Astrocyte (in vitro differentiated cells and primary cell): ENCODE measurements at regions not wholly inside any gene's neighbourhood (a gene's known extent, or its start where the extent isn't known, plus 50 kb on each side); places are given as distances from the start of the nearest gene placed in this dataset.

ENCODE experiments used
- DNase-seq: peaks from one replicate; pipeline ENCODE4 v3.0.0-alpha.2; 2010; ENCODE audit warnings: low read depth
- FAIRE-seq: peaks from 2 replicates; lab custom pipeline; 2011; peaks lifted over from hg19 to GRCh38; lab: Jason Lieb, UNC
- H2AFZ ChIP-seq: 2 replicates; pipeline ENCODE4 v1.6.0; 2012; ENCODE audit warnings: low read depth, low read length, inconsistent platforms
- H3K27ac ChIP-seq: 2 replicates; pipeline ENCODE4 v1.5.1; 2011; ENCODE audit warnings: low read depth, low read length, inconsistent platforms
- H3K27me3 ChIP-seq: 2 replicates; pipeline ENCODE4 v1.6.0; 2011; ENCODE audit warnings: low read length, inconsistent platforms; ENCODE audit not compliant: insufficient read depth
- H3K36me3 ChIP-seq: 2 replicates; pipeline ENCODE4 v1.5.1; 2011; ENCODE audit warnings: low read length, inconsistent platforms; ENCODE audit not compliant: insufficient read depth
- H3K4me1 ChIP-seq: 2 replicates; pipeline ENCODE4 v1.5.1; 2011; ENCODE audit warnings: low read length, inconsistent platforms; ENCODE audit not compliant: insufficient read depth
- H3K4me2 ChIP-seq: 2 replicates; pipeline ENCODE4 v1.6.0; 2012; ENCODE audit warnings: low read length, inconsistent platforms
- H3K4me3 ChIP-seq: 2 replicates; pipeline ENCODE4 v1.5.1; 2011; ENCODE audit warnings: low read depth, mild to moderate bottlenecking, low read length, inconsistent platforms; ENCODE audit not compliant: insufficient read depth
- H3K79me2 ChIP-seq: 2 replicates; pipeline ENCODE4 v1.6.0; 2012; ENCODE audit warnings: mild to moderate bottlenecking, low read length, inconsistent platforms; ENCODE audit not compliant: insufficient read depth
- H3K9ac ChIP-seq: 2 replicates; pipeline ENCODE4 v1.6.0; 2012; ENCODE audit warnings: mild to moderate bottlenecking, low read length, inconsistent platforms
- H3K9me3 ChIP-seq: 2 replicates; pipeline ENCODE4 v1.5.1; 2012; ENCODE audit warnings: low read depth, mild to moderate bottlenecking, low read length, inconsistent platforms; ENCODE audit not compliant: insufficient read depth
- H4K20me1 ChIP-seq: 2 replicates; pipeline ENCODE4 v1.6.0; 2012; ENCODE audit warnings: low read length, inconsistent platforms; ENCODE audit not compliant: insufficient read depth
- H3K27ac Mint-ChIP-seq: one replicate; pipeline ENCODE4 v1.8.0; 2021; ENCODE audit warnings: mild to moderate bottlenecking, mixed read lengths; ENCODE audit not compliant: unreplicated experiment
- H3K27me3 Mint-ChIP-seq: one replicate; pipeline ENCODE4 v1.8.0; 2021; ENCODE audit warnings: low read depth, mixed read lengths; ENCODE audit not compliant: unreplicated experiment
- H3K36me3 Mint-ChIP-seq: one replicate; pipeline ENCODE4 v1.8.0; 2021; ENCODE audit warnings: low read depth, mixed read lengths; ENCODE audit not compliant: unreplicated experiment
- H3K4me1 Mint-ChIP-seq: one replicate; pipeline ENCODE4 v1.8.0; 2021; ENCODE audit warnings: low read depth, mixed read lengths; ENCODE audit not compliant: unreplicated experiment
- H3K4me3 Mint-ChIP-seq: one replicate; pipeline ENCODE4 v1.8.0; 2021; ENCODE audit warnings: mild to moderate bottlenecking, moderate library complexity, mixed read lengths; ENCODE audit not compliant: unreplicated experiment
- H3K9me3 Mint-ChIP-seq: one replicate; pipeline ENCODE4 v1.8.0; 2021; ENCODE audit warnings: mild to moderate bottlenecking, mixed read lengths; ENCODE audit not compliant: unreplicated experiment
- CTCF ChIP-seq: IDR thresholded peaks from 2 replicates; pipeline ENCODE4 v1.5.1; 2011; ENCODE audit warnings: low read depth, mild to moderate bottlenecking, inconsistent platforms, low read length, moderate library complexity; ENCODE audit not compliant: insufficient read depth
- EZH2 ChIP-seq: IDR thresholded peaks from 2 replicates; pipeline ENCODE4 v1.6.1; 2012; ENCODE audit warnings: mild to moderate bottlenecking, low read length, inconsistent platforms; ENCODE audit not compliant: insufficient read depth

GRCh38 chr4:38454284-38454683, 209.7 kb upstream of the KLF3 start:
- Histone ChIP-seq H3K4me3 (no peak overlapping the region), H2AFZ (no peak overlapping the region), H3K9me3 (no peaks in the 10 kb centered on the region), H3K4me1 (no peaks in the 10 kb centered on the region), H3K27me3 (peaks cover 2% of the 10 kb centered on the region), H4K20me1 (no peaks in the 10 kb centered on the region), H3K9ac (no peak overlapping the region), H3K79me2 (no peaks in the 10 kb centered on the region), H3K27ac (no peak overlapping the region), H3K4me2 (no peak overlapping the region), H3K36me3 (no peaks in the 10 kb centered on the region)
- peaks cover 11% of the 10 kb centered on the region for H3K9me3 Mint-ChIP-seq
- TF ChIP-seq CTCF (no peak), EZH2 (no peak)
- DNase-seq (no peak), FAIRE-seq (no peak)
- no peaks in the 10 kb centered on the region for H3K4me1 Mint-ChIP-seq
- H3K27ac Mint-ChIP-seq, result no peak overlapping the region
- peaks cover 2% of the 10 kb centered on the region for H3K36me3 Mint-ChIP-seq
- H3K4me3 Mint-ChIP-seq, result no peak overlapping the region
- H3K27me3 Mint-ChIP-seq, result peaks cover 4% of the 10 kb centered on the region

- Histone ChIP-seq H3K4me3 (no peak overlapping the region), H3K36me3 (no peaks in the 10 kb centered on the region), H3K9ac (no peak overlapping the region), H4K20me1 (no peaks in the 10 kb centered on the region), H3K79me2 (no peaks in the 10 kb centered on the region), H3K27me3 (peaks cover 2% of the 10 kb centered on the region), H3K9me3 (no peaks in the 10 kb centered on the region), H3K4me1 (no peaks in the 10 kb centered on the region), H2AFZ (no peak overlapping the region), H3K27ac (no peak overlapping the region), H3K4me2 (no peak overlapping the region)
- peaks cover 1% of the 10 kb centered on the region for H3K4me1 Mint-ChIP-seq
- DNase-seq, result no peak
- FAIRE-seq, result no peak
- H3K9me3 Mint-ChIP-seq, result peaks cover 5% of the 10 kb centered on the region
- H3K27me3 Mint-ChIP-seq, result peaks cover 4% of the 10 kb centered on the region
- no peak overlapping the region for H3K27ac Mint-ChIP-seq
- H3K4me3 Mint-ChIP-seq, result no peak overlapping the region
- TF ChIP-seq CTCF, result no peak
- no peak for TF ChIP-seq EZH2
- H3K36me3 Mint-ChIP-seq, result peaks cover 2% of the 10 kb centered on the region
Observed at GRCh38 chr4:38455092-38455862, 208.7 kb upstream of the KLF3 start.

- H3K27ac ChIP-seq, result no peak overlapping the region
- H3K79me2 ChIP-seq, result no peaks in the 10 kb centered on the region
- H3K4me1 ChIP-seq, result no peaks in the 10 kb centered on the region
- FAIRE-seq (no peak), DNase-seq (no peak)
- no peak overlapping the region for H3K4me3 ChIP-seq
- TF ChIP-seq EZH2, result no peak
- no peak overlapping the region for H3K27ac Mint-ChIP-seq
- no peaks in the 10 kb centered on the region for H3K36me3 ChIP-seq
- H3K27me3 ChIP-seq, result peaks cover 2% of the 10 kb centered on the region
- H4K20me1 ChIP-seq, result no peaks in the 10 kb centered on the region
- no peaks in the 10 kb centered on the region for H3K9me3 ChIP-seq
- H3K4me1 Mint-ChIP-seq, result peaks cover 1% of the 10 kb centered on the region
- no peak overlapping the region for H3K4me3 Mint-ChIP-seq
- H3K9ac ChIP-seq, result no peak overlapping the region
- peaks cover 2% of the 10 kb centered on the region for H3K36me3 Mint-ChIP-seq
- H3K27me3 Mint-ChIP-seq, result peaks cover 4% of the 10 kb centered on the region
- H2AFZ ChIP-seq, result no peak overlapping the region
- peaks cover 5% of the 10 kb centered on the region for H3K9me3 Mint-ChIP-seq
- H3K4me2 ChIP-seq, result no peak overlapping the region
Observed at GRCh38 chr4:38456096-38456495, 207.9 kb upstream of the KLF3 start.
